Hepatocyte (in vitro differentiated cells): ENCODE measurements at regions not wholly inside any gene's neighbourhood (a gene's known extent, or its start where the extent isn't known, plus 50 kb on each side); places are given as distances from the start of the nearest gene placed in this dataset.

Source experiments
- CTCF ChIP-seq: fragments of 200-600 bp; sonication (generic); IDR thresholded peaks from 2 replicates; pipeline ENCODE4 v1.5.1; 2016; ENCODE audit warnings: antibody characterized with exemption, mild to moderate bottlenecking; ENCODE audit not compliant: poor library complexity
- EZH2phosphoT487 ChIP-seq: fragments of 200-600 bp; sonication (generic); IDR thresholded peaks from one replicate; pipeline ENCODE4 v1.6.1; 2018; ENCODE audit warnings: antibody characterized with exemption, mild to moderate bottlenecking, low read depth, moderate library complexity; ENCODE audit not compliant: unreplicated experiment, severe bottlenecking

- TF ChIP-seq CTCF: no peak
- TF ChIP-seq EZH2phosphoT487: no peak
Observed at GRCh38 chr4:148787831-148788477, 345.7 kb upstream of the NR3C2 start.
